HG03139 (cell line): ENCODE measurements at regions not wholly inside any gene's neighbourhood (a gene's known extent, or its start where the extent isn't known, plus 50 kb on each side); places are given as distances from the start of the nearest gene placed in this dataset.
"Not testable (repeated sequence)": the region's sequence is repeated elsewhere in the genome, so short reads cannot be mapped to it uniquely, and the experiment has no call there.

ENCODE experiments used
- ATAC-seq: cut with Tn5 transposase; IDR thresholded peaks from one replicate; pipeline ENCODE4 v1.9.1; 2021; ENCODE audit not compliant: unreplicated experiment

DNA sequence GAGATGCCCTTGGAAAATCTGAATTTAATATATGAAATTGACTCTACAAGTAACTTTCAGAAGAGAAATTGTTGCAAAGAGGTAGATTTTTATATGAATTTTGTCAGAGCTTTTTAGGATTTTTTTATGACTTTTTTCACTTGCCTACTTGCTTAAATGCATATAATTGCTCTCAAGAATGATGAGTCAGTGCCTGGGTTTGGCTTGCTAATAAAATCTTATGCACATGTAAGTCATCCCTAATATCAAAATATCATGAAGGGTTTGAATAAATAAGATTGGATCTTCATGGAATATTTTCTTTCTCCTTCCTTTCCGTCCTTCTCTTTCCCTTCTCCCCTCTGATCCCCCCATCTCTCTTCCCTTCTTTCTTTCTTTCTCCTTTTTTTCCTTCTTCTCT lies 354.1 kb downstream of the TXNL1 start:
- ATAC-seq, result no peak

DNA sequence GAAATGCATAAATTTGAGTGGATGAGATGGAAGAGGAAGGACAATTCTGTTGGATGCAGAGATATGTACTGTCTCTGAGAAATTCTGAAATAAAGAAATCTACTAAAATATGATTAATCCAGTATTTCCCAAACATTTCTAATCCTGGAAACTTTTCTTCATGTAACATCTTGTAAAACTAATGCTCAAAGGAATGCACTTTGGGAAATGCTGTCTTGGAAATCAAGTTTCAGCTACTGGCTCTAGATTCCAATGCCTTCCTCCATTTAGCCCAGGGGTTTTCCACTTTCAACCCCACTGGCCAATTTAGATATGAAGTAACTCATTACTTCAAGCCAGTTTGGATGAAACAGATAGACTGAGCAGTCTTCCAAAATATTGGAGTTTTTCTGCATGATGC lies 355.1 kb downstream of the TXNL1 start:
- ATAC-seq, result no peak

DNA sequence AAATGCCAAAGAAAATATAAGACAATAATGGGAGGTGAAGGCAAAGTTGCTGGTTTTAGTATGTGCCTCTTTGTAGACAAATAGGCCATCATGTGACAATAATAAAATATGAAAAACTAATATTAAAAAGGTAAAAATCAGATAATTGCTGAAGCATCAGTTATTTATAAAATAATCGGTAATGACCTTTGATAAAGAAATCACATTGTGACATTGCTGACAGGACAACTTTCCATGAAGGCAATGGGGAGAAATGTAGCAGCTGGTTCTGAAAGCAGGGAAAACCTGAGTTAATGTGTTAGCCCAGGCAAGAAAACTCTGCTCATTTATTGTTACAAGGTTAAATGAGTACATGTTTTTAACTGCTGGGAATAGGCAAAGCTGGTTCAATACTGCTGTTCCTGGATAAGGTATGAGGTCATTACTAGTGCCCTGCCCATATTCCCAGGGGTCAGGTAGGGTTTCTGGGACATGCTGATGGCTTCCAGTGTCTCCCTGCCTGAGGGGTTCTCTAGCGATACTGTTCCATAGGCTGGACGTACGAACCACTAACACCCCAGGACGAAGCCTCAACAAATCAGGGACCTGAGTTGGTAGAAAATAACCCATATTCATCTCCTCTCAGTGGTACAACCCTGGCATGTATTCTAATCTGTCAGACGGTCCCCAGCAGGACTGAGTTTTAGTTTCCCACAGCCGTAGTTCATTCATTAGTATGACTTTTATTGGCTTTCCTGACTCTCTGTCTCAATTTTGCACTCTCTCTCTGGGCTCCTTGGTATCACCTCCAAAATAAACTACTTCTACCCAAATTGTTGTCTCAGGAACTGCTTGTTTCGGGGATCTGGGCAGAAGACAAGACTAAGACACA lies 355.9 kb downstream of the TXNL1 start:
- ATAC-seq, result no peak

DNA sequence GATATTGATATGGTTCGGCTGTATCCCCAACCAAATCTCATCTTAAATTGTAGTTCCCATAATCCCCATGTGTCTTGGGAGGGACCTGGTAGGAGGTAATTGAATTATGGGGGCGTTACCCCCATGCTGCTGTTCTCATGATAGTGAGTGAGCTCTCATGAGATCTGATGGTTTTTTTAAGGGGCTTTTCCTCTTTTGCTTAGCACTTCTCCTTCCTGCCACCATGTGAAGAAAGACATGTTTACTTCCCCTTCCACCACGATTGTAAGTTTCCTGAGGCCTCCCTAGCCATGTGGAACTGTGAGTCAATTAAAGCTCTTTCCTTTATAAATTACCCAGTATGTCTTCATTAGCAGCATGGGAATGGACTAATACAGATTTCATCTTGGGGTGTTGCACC lies 358.6 kb downstream of the TXNL1 start:
- ATAC-seq, result not testable (repeated sequence)

DNA sequence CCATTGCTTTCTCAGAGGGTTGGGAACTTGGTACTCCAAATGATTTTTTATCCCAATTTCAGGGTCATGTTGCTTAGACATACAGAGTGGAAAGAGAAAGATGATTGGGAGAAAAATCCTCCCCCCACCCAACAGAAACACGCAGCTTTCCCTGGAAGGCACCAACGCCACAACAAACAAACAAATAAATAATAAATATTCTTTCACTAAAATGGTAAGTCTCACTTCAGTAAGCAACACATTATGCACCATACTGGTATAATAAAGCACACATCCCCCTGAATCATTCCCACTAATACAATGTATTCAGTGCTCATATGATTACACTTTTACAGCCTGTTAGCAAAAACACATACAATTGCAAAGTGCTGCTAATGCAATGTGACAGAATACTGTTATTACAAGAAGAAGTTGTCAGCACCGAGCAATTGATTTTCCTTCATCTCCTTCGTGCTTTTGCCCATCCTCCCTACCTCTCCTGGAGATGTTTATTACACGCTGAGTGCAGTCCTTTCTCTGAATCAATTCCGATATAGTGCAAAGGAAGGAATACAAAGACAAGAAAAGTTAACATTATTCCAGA lies 359.9 kb downstream of the TXNL1 start:
- no peak for ATAC-seq

GRCh38 chr18:56276466-56276865 lies 361.9 kb downstream of the TXNL1 start:
- ATAC-seq, result no peak

DNA sequence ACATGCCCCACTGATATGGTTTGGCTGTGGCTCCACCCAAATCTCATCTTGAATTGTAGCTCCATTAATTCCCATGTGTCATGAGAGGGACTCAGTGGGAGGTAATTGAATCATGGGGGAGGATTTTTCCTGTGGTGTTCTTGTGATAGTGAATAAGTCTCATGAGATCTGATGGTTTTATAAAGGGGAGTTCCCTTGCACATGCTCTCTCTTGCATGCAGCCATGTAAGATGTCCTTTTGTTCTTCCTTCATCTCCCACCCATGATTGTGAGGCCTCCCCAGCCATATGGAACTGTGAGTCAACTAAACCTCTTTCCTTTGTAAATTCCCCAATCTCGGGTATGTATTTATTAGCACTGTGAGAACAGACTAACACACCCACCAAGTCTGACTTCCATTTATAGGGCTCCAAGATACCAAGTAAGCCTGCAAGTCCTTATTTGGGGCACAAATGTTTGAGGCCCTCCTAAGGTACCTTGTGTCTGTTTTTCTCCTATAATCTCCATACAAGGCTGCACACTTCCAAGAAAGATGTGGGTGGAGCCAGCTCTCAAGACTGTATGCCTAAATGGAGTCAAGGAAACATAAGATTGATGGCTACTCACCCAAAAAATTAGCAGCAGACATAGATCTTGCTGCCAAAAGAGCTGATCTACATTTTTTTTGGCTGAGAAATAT lies 364.7 kb downstream of the TXNL1 start:
- no peak for ATAC-seq

DNA sequence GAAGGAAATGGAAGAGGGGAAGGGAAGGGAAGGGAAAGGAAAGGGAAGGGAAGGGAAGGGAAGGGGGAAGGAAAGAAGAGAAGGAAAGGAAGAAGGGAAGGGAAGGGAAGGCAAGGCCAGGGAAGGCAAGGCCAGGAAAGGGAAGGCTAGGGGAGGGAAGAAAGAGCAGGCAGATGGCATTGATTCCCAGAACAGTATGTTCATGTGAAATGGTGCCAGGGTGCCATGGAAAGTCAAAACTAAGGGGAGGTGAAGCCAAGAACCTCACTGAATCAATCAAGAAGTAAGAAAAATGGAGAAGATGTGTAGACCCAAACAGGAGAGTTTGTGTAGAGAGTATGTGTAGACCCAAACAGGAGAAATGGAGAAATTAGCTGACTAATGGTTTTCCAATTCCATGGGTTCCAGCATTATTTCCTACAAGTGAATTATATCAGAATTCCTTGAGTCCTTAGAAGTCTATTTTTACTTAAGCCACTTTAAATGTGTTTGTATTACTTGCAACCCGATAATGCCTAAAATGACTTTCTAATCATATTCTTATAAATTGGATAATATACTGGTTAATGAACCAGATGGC lies 367.6 kb downstream of the TXNL1 start:
- no peak for ATAC-seq

DNA sequence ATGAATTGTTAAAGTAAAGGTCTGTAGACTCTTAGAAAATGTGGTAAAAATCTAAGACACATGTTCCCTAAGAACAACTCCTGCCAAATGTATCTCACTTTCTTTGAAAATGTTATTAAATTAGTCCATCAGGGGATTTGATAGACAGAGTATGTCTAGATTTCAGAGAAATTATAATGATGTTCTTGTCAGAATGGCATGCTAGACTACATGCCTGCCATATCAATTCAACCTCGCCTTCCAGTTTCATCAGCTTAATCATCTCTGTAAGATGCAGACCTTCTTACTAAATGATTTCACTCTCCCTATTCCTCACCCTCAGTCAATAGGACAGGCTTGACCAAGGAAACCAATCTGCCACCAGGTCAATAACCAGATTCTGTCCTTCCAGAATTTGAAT lies 368.4 kb downstream of the TXNL1 start:
- no peak for ATAC-seq

GRCh38 chr18:56268952-56269351 lies 369.4 kb downstream of the TXNL1 start:
- no peak for ATAC-seq

DNA sequence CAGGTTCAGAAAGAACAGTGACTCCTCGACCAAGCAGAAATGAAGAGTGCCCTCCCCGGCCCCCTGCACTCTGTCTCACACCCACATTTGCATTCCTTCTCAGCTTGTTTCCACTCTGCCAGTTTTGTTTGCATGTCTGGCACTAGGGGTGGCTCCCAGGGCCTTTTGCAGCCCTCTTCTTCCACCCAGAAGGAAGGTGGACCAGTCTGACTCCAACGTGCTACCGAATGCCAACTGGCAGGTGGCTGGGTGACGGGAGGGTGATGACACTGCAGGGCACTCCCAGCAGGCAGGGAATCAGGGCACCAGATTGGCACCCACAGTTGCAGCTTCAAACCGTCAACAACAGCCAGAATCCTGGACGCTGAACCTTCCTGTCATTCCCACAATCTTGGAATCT lies 371.1 kb downstream of the TXNL1 start:
- no peak for ATAC-seq

DNA sequence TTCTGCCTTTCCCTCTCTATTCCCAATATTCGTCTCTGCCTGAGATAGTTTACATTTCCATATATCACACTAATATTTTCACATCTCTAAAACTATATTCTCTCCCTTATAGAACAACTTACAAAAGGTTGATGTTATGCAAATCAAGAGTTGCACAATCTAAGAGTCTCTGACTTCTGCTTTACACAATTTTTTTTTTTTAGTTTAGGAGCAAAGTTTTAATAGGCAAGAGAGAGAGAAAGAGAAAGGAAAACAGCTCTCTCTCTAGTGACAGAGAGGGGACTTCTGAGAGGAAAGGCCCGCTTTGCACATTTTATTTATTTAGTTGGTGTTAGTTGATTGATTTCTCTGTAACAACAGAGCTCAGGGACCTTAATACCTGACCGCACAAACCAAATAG lies 380.2 kb downstream of the TXNL1 start:
- ATAC-seq, result no peak

DNA sequence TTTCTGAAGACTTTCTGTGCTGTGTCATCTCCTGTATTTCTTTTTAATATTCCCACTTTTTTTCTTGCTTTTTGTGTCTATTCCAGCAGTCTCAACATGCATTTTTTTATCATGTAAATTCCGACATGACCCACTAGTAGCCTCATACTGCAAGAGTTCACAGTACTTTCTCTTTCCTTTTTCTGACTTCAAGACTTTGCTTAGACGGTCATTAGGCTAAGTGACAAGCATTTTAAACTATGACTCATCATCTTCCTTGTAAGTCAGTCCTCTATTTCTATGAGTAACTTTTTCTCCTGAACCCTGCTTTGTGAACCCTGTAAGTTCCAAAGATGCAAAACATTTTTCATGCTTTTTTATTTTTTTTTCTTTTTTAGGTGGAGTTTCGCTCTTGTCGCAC lies 381.2 kb downstream of the TXNL1 start:
- peak; percentile 65 for ATAC-seq

- no peak for ATAC-seq
These were observed 381.7 kb downstream of the TXNL1 start for GRCh38 chr18:56256659-56257058.

DNA sequence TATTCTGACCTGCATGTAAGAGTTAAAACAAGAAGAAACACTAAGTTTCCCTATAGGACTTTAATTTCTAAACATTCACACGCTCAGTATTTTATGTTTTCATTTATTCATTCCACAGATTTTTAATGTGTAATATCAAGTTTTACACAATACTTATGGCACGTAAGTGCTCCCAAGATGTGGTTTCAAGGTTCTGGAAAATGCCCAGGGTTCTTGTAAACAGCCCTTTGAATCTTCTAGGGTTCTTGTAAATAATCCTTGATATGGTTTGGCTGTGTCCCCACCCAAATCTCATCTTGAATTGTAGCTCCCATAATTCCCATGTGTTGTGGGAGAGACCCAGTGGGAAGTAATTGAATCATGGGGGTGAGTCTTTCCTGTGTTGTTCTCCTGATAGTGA lies 383.0 kb downstream of the TXNL1 start:
- no peak for ATAC-seq

DNA sequence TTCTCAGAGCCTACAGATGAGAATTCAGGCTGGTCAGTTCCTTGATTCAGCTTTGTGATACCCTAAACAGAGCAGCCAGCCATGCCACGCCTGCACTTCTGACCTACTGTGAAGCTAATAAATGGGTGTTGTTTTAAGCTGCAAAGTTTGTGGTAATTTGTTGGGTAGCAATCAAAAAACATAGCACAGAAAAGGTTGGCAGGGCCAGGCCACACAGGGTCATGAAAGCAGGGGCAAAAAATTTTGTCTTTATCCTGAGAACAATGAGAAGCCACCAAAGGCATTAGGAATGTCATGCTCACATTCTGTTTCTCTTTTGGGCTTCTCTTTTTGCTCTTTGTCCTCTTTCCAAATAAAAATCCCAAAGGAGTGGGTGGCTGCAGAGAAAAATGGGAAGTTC lies 385.9 kb downstream of the TXNL1 start:
- ATAC-seq, result no peak

GRCh38 chr18:56248610-56249235 lies 389.7 kb downstream of the TXNL1 start:
- ATAC-seq, result peak; percentile 97

DNA sequence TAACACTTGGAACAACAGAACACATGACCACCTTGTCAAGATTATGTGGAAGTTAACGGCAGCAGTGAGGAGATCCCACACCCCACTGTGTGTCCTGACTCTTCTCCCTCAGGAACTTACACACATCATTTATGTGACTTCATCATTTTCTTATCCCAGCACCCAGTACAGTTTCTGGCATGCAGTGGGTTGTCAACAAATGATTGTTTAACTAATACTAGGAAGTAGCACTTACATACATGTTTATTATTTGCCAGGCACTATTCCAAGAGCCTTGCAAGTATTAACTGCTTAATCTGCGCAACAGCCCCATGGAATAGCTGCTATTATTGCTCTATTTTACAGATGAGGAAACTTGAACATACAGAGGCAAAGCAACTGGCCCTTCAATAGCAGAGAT lies 391.5 kb downstream of the TXNL1 start:
- ATAC-seq, result no peak

- no peak for ATAC-seq
These were observed 392.4 kb downstream of the TXNL1 start for GRCh38 chr18:56245866-56246580.

DNA sequence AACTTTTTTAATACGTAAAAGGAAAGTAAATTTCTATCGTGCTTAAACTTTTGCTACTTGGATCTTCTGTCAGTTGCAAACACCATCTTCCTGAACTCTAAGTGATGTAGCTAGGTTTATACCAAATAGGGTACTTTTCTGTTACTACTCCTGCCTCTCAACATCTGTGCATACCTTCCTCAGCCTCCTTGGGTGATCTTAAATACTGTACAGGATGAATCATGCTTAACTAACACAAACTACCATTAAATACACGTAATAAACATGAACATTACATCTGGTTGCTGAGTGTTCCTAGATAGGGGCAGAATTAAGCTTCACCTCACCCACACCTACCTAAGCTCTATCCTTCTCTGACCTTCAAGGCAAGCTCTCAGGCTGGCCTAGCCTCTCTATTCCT lies 398.0 kb downstream of the TXNL1 start:
- ATAC-seq, result no peak

- ATAC-seq, result no peak
These were observed 399.8 kb downstream of the TXNL1 start for GRCh38 chr18:56238576-56238975.
